SK-N-SH treated with all-trans-retinoic acid at 6 μM for 48 hours (cell line): ENCODE measurements at regions not wholly inside any gene's neighbourhood (a gene's known extent, or its start where the extent isn't known, plus 50 kb on each side); places are given as distances from the start of the nearest gene placed in this dataset.

Source experiments
- ESRRG ChIP-seq: fragments of 250-450 bp; sonication (Bioruptor Pico); IDR thresholded peaks from 2 replicates; pipeline ENCODE4 v1.6.1; 2021; ENCODE audit warnings: mild to moderate bottlenecking
- ISL1 ChIP-seq: fragments of 250-450 bp; sonication (Bioruptor Pico); IDR thresholded peaks from 2 replicates; pipeline ENCODE4 v2.1.2; 2022; ENCODE audit warnings: mild to moderate bottlenecking, moderate library complexity
- OSR1 ChIP-seq: fragments of 250-450 bp; sonication (Bioruptor Pico); IDR thresholded peaks from 2 replicates; pipeline ENCODE4 v1.8.0; 2022; ENCODE audit warnings: moderate library complexity, mild to moderate bottlenecking, inconsistent platforms
- PATZ1 ChIP-seq: fragments of 250-450 bp; sonication (Bioruptor Pico); IDR thresholded peaks from 2 replicates; pipeline ENCODE4 v1.8.0; 2020; ENCODE audit warnings: mild to moderate bottlenecking, moderate library complexity, borderline replicate concordance
- POU6F1 ChIP-seq: fragments of 250-450 bp; sonication (Bioruptor Pico); IDR thresholded peaks from 2 replicates; pipeline ENCODE4 v1.8.0; 2021; ENCODE audit warnings: low read depth, mild to moderate bottlenecking, moderate library complexity, borderline replicate concordance
- PPARA ChIP-seq: fragments of 250-450 bp; sonication (Bioruptor Pico); IDR thresholded peaks from 2 replicates; pipeline ENCODE4 v1.5.0; 2020; ENCODE audit warnings: mild to moderate bottlenecking, borderline replicate concordance
- TOX ChIP-seq: fragments of 250-450 bp; sonication (Bioruptor Pico); IDR thresholded peaks from 2 replicates; pipeline ENCODE4 v1.8.0; 2021; ENCODE audit warnings: mild to moderate bottlenecking, moderate library complexity, borderline replicate concordance
- ZC3H10 ChIP-seq: fragments of 250-450 bp; sonication (Bioruptor Pico); IDR thresholded peaks from 2 replicates; pipeline ENCODE4 v1.5.1; 2021; ENCODE audit warnings: mild to moderate bottlenecking, moderate library complexity
- ZFP3 ChIP-seq: fragments of 250-450 bp; sonication (Bioruptor Pico); IDR thresholded peaks from 2 replicates; pipeline ENCODE4 v1.5.0; 2020; ENCODE audit warnings: mild to moderate bottlenecking, moderate library complexity
- ZFP30 ChIP-seq: fragments of 450-650 bp; formaldehyde crosslinking; IDR thresholded peaks from 2 replicates; pipeline ENCODE4 v1.5.0; 2022; ENCODE audit warnings: mild to moderate bottlenecking, moderate library complexity

GRCh38 chr2:7292154-7292691, 375.0 kb downstream of the RNF144A start:
- no peak for TF ChIP-seq TOX (CRISPR knock-in tag)
- TF ChIP-seq ESRRG (CRISPR knock-in tag), result no peak
- TF ChIP-seq ISL1 (CRISPR knock-in tag), result no peak
- no peak for TF ChIP-seq ZFP3 (CRISPR knock-in tag)
- TF ChIP-seq PPARA (CRISPR knock-in tag), result no peak
- TF ChIP-seq OSR1 (CRISPR knock-in tag), result no peak
- no peak for TF ChIP-seq POU6F1 (CRISPR knock-in tag)
- no peak for TF ChIP-seq PATZ1
- TF ChIP-seq ZC3H10 (CRISPR knock-in tag), result no peak
- TF ChIP-seq ZFP30, result no peak
